ENCODE measurements at regions not wholly inside any gene's neighbourhood (a gene's known extent, or its start where the extent isn't known, plus 50 kb on each side); places are given as distances from the start of the nearest gene placed in this dataset.

- no peaks in the 10 kb centered on the region for H3K36me3 Mint-ChIP-seq (ENCODE audit: low read depth)
- intact Hi-C loops (cut with micrococcal nuclease) = no loop called here
Measured at GRCh38 chr4:157977086-157977485, 195.7 kb downstream of the GASK1B start.

GRCh38 chr4:157973297-157973696 is 199.5 kb downstream of the GASK1B start:
- intact Hi-C loops (cut with micrococcal nuclease) = no loop called here
- H3K9me3 Mint-ChIP-seq = no peaks in the 10 kb centered on the region
- DNase-seq (ENCODE audit: low spot score) = no peak
- H3K27ac Mint-ChIP-seq = no peak overlapping the region
- no peak overlapping the region for H3K4me3 Mint-ChIP-seq (ENCODE audit: low read depth)
- no peaks in the 10 kb centered on the region for H3K4me1 Mint-ChIP-seq (ENCODE audit: low read depth)
- no peaks in the 10 kb centered on the region for H3K36me3 Mint-ChIP-seq (ENCODE audit: low read depth)
- no peaks in the 10 kb centered on the region for H3K27me3 Mint-ChIP-seq (ENCODE audit: low read depth)

More at GRCh38 chr4:157977086-157977485, 195.7 kb downstream of the GASK1B start:
- H3K27me3 Mint-ChIP-seq (ENCODE audit: low read depth) = peaks cover 3% of the 10 kb centered on the region
- H3K9me3 Mint-ChIP-seq = no peaks in the 10 kb centered on the region
- H3K4me1 Mint-ChIP-seq (ENCODE audit: low read depth) = peaks cover 3% of the 10 kb centered on the region
- no peak for DNase-seq (ENCODE audit: low spot score)
- no peak overlapping the region for H3K4me3 Mint-ChIP-seq (ENCODE audit: low read depth)
- H3K27ac Mint-ChIP-seq = no peak overlapping the region

GRCh38 chr4:157964463-157964862 is 208.4 kb downstream of the GASK1B start:
- no peak for DNase-seq (ENCODE audit: low spot score)
- H3K36me3 Mint-ChIP-seq (ENCODE audit: low read depth) = no peaks in the 10 kb centered on the region
- no peaks in the 10 kb centered on the region for H3K4me1 Mint-ChIP-seq (ENCODE audit: low read depth)
- no peak overlapping the region for H3K27ac Mint-ChIP-seq
- H3K9me3 Mint-ChIP-seq = no peaks in the 10 kb centered on the region
- intact Hi-C loops (cut with micrococcal nuclease) = no loop called here
- no peaks in the 10 kb centered on the region for H3K27me3 Mint-ChIP-seq (ENCODE audit: low read depth)
- H3K4me3 Mint-ChIP-seq (ENCODE audit: low read depth) = no peak overlapping the region

GRCh38 chr4:157961229-157961990 is 211.4 kb downstream of the GASK1B start:
- intact Hi-C loops (cut with micrococcal nuclease) = no loop called here
- H3K36me3 Mint-ChIP-seq (ENCODE audit: low read depth) = no peaks in the 10 kb centered on the region
- no peak overlapping the region for H3K27ac Mint-ChIP-seq
- H3K4me1 Mint-ChIP-seq (ENCODE audit: low read depth) = no peaks in the 10 kb centered on the region
- H3K9me3 Mint-ChIP-seq = no peaks in the 10 kb centered on the region
- no peaks in the 10 kb centered on the region for H3K27me3 Mint-ChIP-seq (ENCODE audit: low read depth)
- DNase-seq (ENCODE audit: low spot score) = no peak
- no peak overlapping the region for H3K4me3 Mint-ChIP-seq (ENCODE audit: low read depth)

GRCh38 chr4:157957905-157958304 is 214.9 kb downstream of the GASK1B start:
- Mint-ChIP-seq H3K4me1 (ENCODE audit: low read depth) (no peaks in the 10 kb centered on the region), H3K36me3 (ENCODE audit: low read depth) (no peaks in the 10 kb centered on the region), H3K4me3 (ENCODE audit: low read depth) (no peak overlapping the region), H3K9me3 (no peaks in the 10 kb centered on the region), H3K27me3 (ENCODE audit: low read depth) (no peaks in the 10 kb centered on the region), H3K27ac (no peak overlapping the region)
- no peak for DNase-seq (ENCODE audit: low spot score)
- intact Hi-C loops (cut with micrococcal nuclease) = no loop called here

- Mint-ChIP-seq H3K36me3 (ENCODE audit: low read depth) (no peaks in the 10 kb centered on the region), H3K4me1 (ENCODE audit: low read depth) (no peaks in the 10 kb centered on the region), H3K27ac (no peak overlapping the region), H3K4me3 (ENCODE audit: low read depth) (no peak overlapping the region), H3K27me3 (ENCODE audit: low read depth) (no peaks in the 10 kb centered on the region), H3K9me3 (no peaks in the 10 kb centered on the region)
- DNase-seq (ENCODE audit: low spot score) = no peak
- intact Hi-C loops (cut with micrococcal nuclease) = no loop called here
Measured at GRCh38 chr4:157942017-157942416, 230.8 kb downstream of the GASK1B start.

- H3K27ac Mint-ChIP-seq = no peak overlapping the region
- H3K9me3 Mint-ChIP-seq = no peaks in the 10 kb centered on the region
- H3K4me3 Mint-ChIP-seq (ENCODE audit: low read depth) = no peak overlapping the region
- no peak for DNase-seq (ENCODE audit: low spot score)
- no peaks in the 10 kb centered on the region for H3K36me3 Mint-ChIP-seq (ENCODE audit: low read depth)
- intact Hi-C loops (cut with micrococcal nuclease) = no loop called here
- no peaks in the 10 kb centered on the region for H3K27me3 Mint-ChIP-seq (ENCODE audit: low read depth)
- no peaks in the 10 kb centered on the region for H3K4me1 Mint-ChIP-seq (ENCODE audit: low read depth)
Measured at GRCh38 chr4:157934151-157934550, 238.7 kb downstream of the GASK1B start.

- Mint-ChIP-seq H3K4me3 (ENCODE audit: low read depth) (no peak overlapping the region), H3K9me3 (no peaks in the 10 kb centered on the region), H3K27me3 (ENCODE audit: low read depth) (no peaks in the 10 kb centered on the region), H3K27ac (no peak overlapping the region), H3K36me3 (ENCODE audit: low read depth) (no peaks in the 10 kb centered on the region), H3K4me1 (ENCODE audit: low read depth) (no peaks in the 10 kb centered on the region)
- no peak for DNase-seq (ENCODE audit: low spot score)
- intact Hi-C loops (cut with micrococcal nuclease) = no loop called here
Measured at GRCh38 chr4:157932936-157933335, 239.9 kb downstream of the GASK1B start.

GRCh38 chr4:157929486-157929885 is 243.3 kb downstream of the GASK1B start:
- Mint-ChIP-seq H3K27me3 (ENCODE audit: low read depth) (no peaks in the 10 kb centered on the region), H3K4me1 (ENCODE audit: low read depth) (no peaks in the 10 kb centered on the region), H3K27ac (no peak overlapping the region), H3K36me3 (ENCODE audit: low read depth) (no peaks in the 10 kb centered on the region), H3K4me3 (ENCODE audit: low read depth) (no peak overlapping the region), H3K9me3 (no peaks in the 10 kb centered on the region)
- no peak for DNase-seq (ENCODE audit: low spot score)
- intact Hi-C loops (cut with micrococcal nuclease) = no loop called here

- no peak overlapping the region for H3K27ac Mint-ChIP-seq
- H3K27me3 Mint-ChIP-seq (ENCODE audit: low read depth) = no peaks in the 10 kb centered on the region
- intact Hi-C loops (cut with micrococcal nuclease) = no loop called here
- no peak for DNase-seq (ENCODE audit: low spot score)
- no peaks in the 10 kb centered on the region for H3K36me3 Mint-ChIP-seq (ENCODE audit: low read depth)
- H3K9me3 Mint-ChIP-seq = peaks cover 6% of the 10 kb centered on the region
- no peaks in the 10 kb centered on the region for H3K4me1 Mint-ChIP-seq (ENCODE audit: low read depth)
- no peak overlapping the region for H3K4me3 Mint-ChIP-seq (ENCODE audit: low read depth)
Measured at GRCh38 chr4:157918036-157918832, 254.6 kb downstream of the GASK1B start.

- H3K4me1 Mint-ChIP-seq (ENCODE audit: low read depth) = no peaks in the 10 kb centered on the region
- no peak overlapping the region for H3K27ac Mint-ChIP-seq
- no peaks in the 10 kb centered on the region for H3K27me3 Mint-ChIP-seq (ENCODE audit: low read depth)
- intact Hi-C loops (cut with micrococcal nuclease) = no loop called here
- H3K36me3 Mint-ChIP-seq (ENCODE audit: low read depth) = no peaks in the 10 kb centered on the region
- no peak for DNase-seq (ENCODE audit: low spot score)
- H3K9me3 Mint-ChIP-seq = no peaks in the 10 kb centered on the region
- H3K4me3 Mint-ChIP-seq (ENCODE audit: low read depth) = no peak overlapping the region
Measured at GRCh38 chr4:157912212-157912611, 260.6 kb downstream of the GASK1B start.

- H3K9me3 Mint-ChIP-seq = no peaks in the 10 kb centered on the region
- intact Hi-C loops (cut with micrococcal nuclease) = no loop called here
- no peak overlapping the region for H3K4me3 Mint-ChIP-seq (ENCODE audit: low read depth)
- DNase-seq (ENCODE audit: low spot score) = no peak
- no peaks in the 10 kb centered on the region for H3K4me1 Mint-ChIP-seq (ENCODE audit: low read depth)
- no peak overlapping the region for H3K27ac Mint-ChIP-seq
- no peaks in the 10 kb centered on the region for H3K36me3 Mint-ChIP-seq (ENCODE audit: low read depth)
- no peaks in the 10 kb centered on the region for H3K27me3 Mint-ChIP-seq (ENCODE audit: low read depth)
Measured at GRCh38 chr4:157911662-157912061, 261.2 kb downstream of the GASK1B start.

- no peaks in the 10 kb centered on the region for H3K9me3 Mint-ChIP-seq
- H3K4me3 Mint-ChIP-seq (ENCODE audit: low read depth) = no peak overlapping the region
- H3K36me3 Mint-ChIP-seq (ENCODE audit: low read depth) = no peaks in the 10 kb centered on the region
- H3K27me3 Mint-ChIP-seq (ENCODE audit: low read depth) = no peaks in the 10 kb centered on the region
- no peak for DNase-seq (ENCODE audit: low spot score)
- no peaks in the 10 kb centered on the region for H3K4me1 Mint-ChIP-seq (ENCODE audit: low read depth)
- intact Hi-C loops (cut with micrococcal nuclease) = no loop called here
- no peak overlapping the region for H3K27ac Mint-ChIP-seq
Measured at GRCh38 chr4:157908691-157909090, 264.1 kb downstream of the GASK1B start.
